K562 (cell line): ENCODE measurements at regions not wholly inside any gene's neighbourhood (a gene's known extent, or its start where the extent isn't known, plus 50 kb on each side); places are given as distances from the start of the nearest gene placed in this dataset.

Experiments used
- EP300 ChIP-seq: IDR thresholded peaks from 2 replicates; pipeline ENCODE4 v1.6.1; 2012; ENCODE audit warnings: low read length, improper control_type of control experiment
- ETV6 ChIP-seq, 3 experiments: fragments of 150-350 bp in 1 of 3; sonication (generic) in 1 of 3; formaldehyde crosslinking in 1 of 3; IDR thresholded peaks; 2 replicates each; pipeline versions ENCODE4 v1.6.1 to v1.8.0; 2014 to 2022; ENCODE audit warnings: borderline replicate concordance in 2 of 3, low read depth in 2 of 3, antibody characterized with exemption in 1 of 3, low read length in 1 of 3, mild to moderate bottlenecking in 1 of 3, missing genetic modification reagents in 1 of 3
- KDM1A ChIP-seq, 2 experiments: fragments of 450-650 bp; IDR thresholded peaks; 2 replicates each; pipeline ENCODE4 v1.6.1; 2016; ENCODE audit warnings: mild to moderate bottlenecking in 2 of 2
- POLR2AphosphoS5 ChIP-seq: IDR thresholded peaks from 2 replicates; pipeline ENCODE4 v1.6.1; 2011; ENCODE audit warnings: mild to moderate bottlenecking, low read depth, low read length, moderate library complexity; ENCODE audit not compliant: control insufficient read depth, insufficient read depth
- RBM15 ChIP-seq: fragments of 200-400 bp; formaldehyde crosslinking; IDR thresholded peaks from 2 replicates; pipeline ENCODE4 v1.6.1; 2018; ENCODE audit warnings: mild to moderate bottlenecking, low read length, moderate library complexity; ENCODE audit not compliant: insufficient read depth
- TF ChIP-seq, protein P1 (sequence below): IDR thresholded peaks from 2 replicates; pipeline ENCODE4 v1.6.1; 2016; ENCODE audit warnings: missing genetic modification characterization, missing compliant biosample characterization
- TF ChIP-seq, protein P2 (sequence below): fragments of 250-450 bp; sonication (Bioruptor Pico); IDR thresholded peaks from 2 replicates; pipeline ENCODE4 v1.4.0; 2020; ENCODE audit warnings: mild to moderate bottlenecking, moderate library complexity, borderline replicate concordance

DNA sequence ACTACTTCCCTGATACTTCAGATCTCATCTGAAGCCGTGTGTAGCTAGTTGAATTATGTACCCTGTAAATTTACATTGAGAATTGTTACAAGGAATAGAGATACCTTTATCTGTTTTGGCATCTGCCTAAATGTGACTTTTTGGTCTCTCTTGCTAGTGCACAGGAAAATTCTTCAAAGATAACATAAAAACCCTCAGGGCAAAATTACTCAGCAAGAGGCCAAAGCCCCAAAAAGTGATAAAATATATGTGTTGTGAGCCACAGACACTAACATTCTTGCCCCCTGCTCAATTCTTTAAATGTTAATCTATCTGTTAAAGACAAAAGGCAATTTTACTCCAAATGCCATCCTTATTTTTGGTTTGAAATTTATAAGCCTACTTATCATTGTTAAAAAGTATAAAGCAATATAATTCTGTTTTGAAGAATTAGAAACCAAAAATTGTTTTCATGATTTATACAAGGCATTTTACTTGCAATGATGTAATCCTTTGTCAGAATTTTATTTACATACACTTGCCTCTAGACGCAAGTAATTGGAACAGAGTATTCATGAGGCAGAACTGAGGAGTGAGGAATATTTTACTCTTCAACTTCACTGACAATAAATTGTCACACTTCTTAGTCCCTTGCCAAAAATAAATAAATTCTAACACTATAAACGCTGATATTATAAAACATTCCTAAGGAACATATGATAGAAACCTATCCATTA is 186.2 kb downstream of the EPM2A start:
- TF ChIP-seq EP300 (no peak), RBM15 (no peak), ETV6 (IDR thresholded peaks at IDR 0.05; ENCODE audit: borderline replicate concordance in 1 of 2, low read depth in 2 of 2, low read length in 1 of 2) (no peak), ETV6 (CRISPR knock-in tag; IDR thresholded peaks at IDR 0.05; ENCODE audit: borderline replicate concordance) (no peak), KDM1A (IDR thresholded peaks at IDR 0.05) (no peak), POLR2AphosphoS5 (no peak)
- TF ChIP-seq, protein P1, sequence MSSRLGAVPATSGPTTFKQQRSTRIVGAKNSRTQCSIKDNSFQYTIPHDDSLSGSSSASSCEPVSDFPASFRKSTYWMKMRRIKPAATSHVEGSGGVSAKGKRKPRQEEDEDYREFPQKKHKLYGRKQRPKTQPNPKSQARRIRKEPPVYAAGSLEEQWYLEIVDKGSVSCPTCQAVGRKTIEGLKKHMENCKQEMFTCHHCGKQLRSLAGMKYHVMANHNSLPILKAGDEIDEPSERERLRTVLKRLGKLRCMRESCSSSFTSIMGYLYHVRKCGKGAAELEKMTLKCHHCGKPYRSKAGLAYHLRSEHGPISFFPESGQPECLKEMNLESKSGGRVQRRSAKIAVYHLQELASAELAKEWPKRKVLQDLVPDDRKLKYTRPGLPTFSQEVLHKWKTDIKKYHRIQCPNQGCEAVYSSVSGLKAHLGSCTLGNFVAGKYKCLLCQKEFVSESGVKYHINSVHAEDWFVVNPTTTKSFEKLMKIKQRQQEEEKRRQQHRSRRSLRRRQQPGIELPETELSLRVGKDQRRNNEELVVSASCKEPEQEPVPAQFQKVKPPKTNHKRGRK (tag): no peak
- TF ChIP-seq, protein P2, sequence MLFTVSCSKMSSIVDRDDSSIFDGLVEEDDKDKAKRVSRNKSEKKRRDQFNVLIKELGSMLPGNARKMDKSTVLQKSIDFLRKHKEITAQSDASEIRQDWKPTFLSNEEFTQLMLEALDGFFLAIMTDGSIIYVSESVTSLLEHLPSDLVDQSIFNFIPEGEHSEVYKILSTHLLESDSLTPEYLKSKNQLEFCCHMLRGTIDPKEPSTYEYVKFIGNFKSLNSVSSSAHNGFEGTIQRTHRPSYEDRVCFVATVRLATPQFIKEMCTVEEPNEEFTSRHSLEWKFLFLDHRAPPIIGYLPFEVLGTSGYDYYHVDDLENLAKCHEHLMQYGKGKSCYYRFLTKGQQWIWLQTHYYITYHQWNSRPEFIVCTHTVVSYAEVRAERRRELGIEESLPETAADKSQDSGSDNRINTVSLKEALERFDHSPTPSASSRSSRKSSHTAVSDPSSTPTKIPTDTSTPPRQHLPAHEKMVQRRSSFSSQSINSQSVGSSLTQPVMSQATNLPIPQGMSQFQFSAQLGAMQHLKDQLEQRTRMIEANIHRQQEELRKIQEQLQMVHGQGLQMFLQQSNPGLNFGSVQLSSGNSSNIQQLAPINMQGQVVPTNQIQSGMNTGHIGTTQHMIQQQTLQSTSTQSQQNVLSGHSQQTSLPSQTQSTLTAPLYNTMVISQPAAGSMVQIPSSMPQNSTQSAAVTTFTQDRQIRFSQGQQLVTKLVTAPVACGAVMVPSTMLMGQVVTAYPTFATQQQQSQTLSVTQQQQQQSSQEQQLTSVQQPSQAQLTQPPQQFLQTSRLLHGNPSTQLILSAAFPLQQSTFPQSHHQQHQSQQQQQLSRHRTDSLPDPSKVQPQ (CRISPR knock-in tag): no peak
